22Rv1 (cell line): ENCODE measurements at regions not wholly inside any gene's neighbourhood (a gene's known extent, or its start where the extent isn't known, plus 50 kb on each side); places are given as distances from the start of the nearest gene placed in this dataset.

ENCODE experiments used
- ZFX ChIP-seq: fragments of 450-650 bp; IDR thresholded peaks from 2 replicates; pipeline ENCODE4 v1.6.1; 2017; ENCODE audit warnings: antibody characterized with exemption, borderline replicate concordance
- TF ChIP-seq, protein P1 (sequence below): fragments of 450-650 bp; IDR thresholded peaks from 2 replicates; pipeline ENCODE4 v1.5.1; 2017; ENCODE audit warnings: mild to moderate bottlenecking

DNA sequence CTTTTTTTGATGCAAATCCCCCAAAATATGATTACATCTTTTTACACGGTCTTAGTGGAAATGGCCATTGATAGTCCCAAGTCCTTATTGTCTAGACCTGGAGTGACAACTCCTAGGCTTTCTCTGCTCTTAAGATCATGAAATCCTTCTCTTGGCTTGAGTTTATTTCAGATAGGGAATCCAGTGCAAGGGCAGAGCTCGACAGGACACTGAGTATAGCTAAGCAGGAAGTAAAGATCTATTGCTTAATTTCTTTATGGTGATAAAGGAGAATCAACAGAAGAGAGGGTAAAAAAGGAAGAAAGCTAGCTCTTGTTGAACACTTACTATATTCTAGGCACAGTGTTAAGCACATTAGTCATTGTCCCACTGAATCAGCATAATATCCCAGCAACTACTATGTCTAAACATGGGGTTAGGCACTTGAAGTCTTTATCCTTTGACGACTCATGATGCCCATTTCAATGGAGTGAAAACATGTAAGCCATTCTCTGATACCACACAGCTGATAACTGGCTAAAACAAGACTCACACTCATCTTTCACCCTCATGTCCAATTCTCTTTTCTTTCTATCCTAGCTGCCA is 74.1 kb upstream of the LRATD1 start:
- TF ChIP-seq, protein P1, sequence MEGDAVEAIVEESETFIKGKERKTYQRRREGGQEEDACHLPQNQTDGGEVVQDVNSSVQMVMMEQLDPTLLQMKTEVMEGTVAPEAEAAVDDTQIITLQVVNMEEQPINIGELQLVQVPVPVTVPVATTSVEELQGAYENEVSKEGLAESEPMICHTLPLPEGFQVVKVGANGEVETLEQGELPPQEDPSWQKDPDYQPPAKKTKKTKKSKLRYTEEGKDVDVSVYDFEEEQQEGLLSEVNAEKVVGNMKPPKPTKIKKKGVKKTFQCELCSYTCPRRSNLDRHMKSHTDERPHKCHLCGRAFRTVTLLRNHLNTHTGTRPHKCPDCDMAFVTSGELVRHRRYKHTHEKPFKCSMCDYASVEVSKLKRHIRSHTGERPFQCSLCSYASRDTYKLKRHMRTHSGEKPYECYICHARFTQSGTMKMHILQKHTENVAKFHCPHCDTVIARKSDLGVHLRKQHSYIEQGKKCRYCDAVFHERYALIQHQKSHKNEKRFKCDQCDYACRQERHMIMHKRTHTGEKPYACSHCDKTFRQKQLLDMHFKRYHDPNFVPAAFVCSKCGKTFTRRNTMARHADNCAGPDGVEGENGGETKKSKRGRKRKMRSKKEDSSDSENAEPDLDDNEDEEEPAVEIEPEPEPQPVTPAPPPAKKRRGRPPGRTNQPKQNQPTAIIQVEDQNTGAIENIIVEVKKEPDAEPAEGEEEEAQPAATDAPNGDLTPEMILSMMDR: no peak
- no peak for TF ChIP-seq ZFX
